ENCODE measurements at regions not wholly inside any gene's neighbourhood (a gene's known extent, or its start where the extent isn't known, plus 50 kb on each side); places are given as distances from the start of the nearest gene placed in this dataset.
"Not testable (repeated sequence)": the region's sequence is repeated elsewhere in the genome, so short reads cannot be mapped to it uniquely, and the experiment has no call there.

GRCh38 chr7:73940701-73941238 is 79.8 kb downstream of the TMEM270 start:
- Histone ChIP-seq H3K9me3 (ENCODE audit: control insufficient read depth, insufficient read depth, low read length) (no peaks in the 10 kb centered on the region), H3K9ac (ENCODE audit: low read depth, low read length) (no peak overlapping the region), H3K4me3 (ENCODE audit: low read depth, low read length) (no peak overlapping the region), H3K36me3 (ENCODE audit: control insufficient read depth, insufficient read depth, low read length) (no peaks in the 10 kb centered on the region), H3K27me3 (ENCODE audit: control insufficient read depth, insufficient read depth, low read length) (no peaks in the 10 kb centered on the region), H3K4me1 (ENCODE audit: control insufficient read depth, insufficient read depth, low read length) (peaks cover 4% of the 10 kb centered on the region)

GRCh38 chr7:73941836-73942551 is 81.0 kb downstream of the TMEM270 start:
- no peaks in the 10 kb centered on the region for H3K9me3 ChIP-seq (ENCODE audit: control insufficient read depth, insufficient read depth, low read length)
- H3K36me3 ChIP-seq (ENCODE audit: control insufficient read depth, insufficient read depth, low read length): no peaks in the 10 kb centered on the region
- H3K4me1 ChIP-seq (ENCODE audit: control insufficient read depth, insufficient read depth, low read length): peaks cover 4% of the 10 kb centered on the region
- no peak overlapping the region for H3K4me3 ChIP-seq (ENCODE audit: low read depth, low read length)
- no peaks in the 10 kb centered on the region for H3K27me3 ChIP-seq (ENCODE audit: control insufficient read depth, insufficient read depth, low read length)
- no peak overlapping the region for H3K9ac ChIP-seq (ENCODE audit: low read depth, low read length)

- H3K27me3 ChIP-seq (ENCODE audit: control insufficient read depth, insufficient read depth, low read length): no peaks in the 10 kb centered on the region
- no peaks in the 10 kb centered on the region for H3K9me3 ChIP-seq (ENCODE audit: control insufficient read depth, insufficient read depth, low read length)
- no peak overlapping the region for H3K4me3 ChIP-seq (ENCODE audit: low read depth, low read length)
- peaks cover 4% of the 10 kb centered on the region for H3K4me1 ChIP-seq (ENCODE audit: control insufficient read depth, insufficient read depth, low read length)
- H3K9ac ChIP-seq (ENCODE audit: low read depth, low read length): no peak overlapping the region
- H3K36me3 ChIP-seq (ENCODE audit: control insufficient read depth, insufficient read depth, low read length): no peaks in the 10 kb centered on the region
Measured at GRCh38 chr7:73945022-73945421, 83.0 kb upstream of the ELN start.

DNA sequence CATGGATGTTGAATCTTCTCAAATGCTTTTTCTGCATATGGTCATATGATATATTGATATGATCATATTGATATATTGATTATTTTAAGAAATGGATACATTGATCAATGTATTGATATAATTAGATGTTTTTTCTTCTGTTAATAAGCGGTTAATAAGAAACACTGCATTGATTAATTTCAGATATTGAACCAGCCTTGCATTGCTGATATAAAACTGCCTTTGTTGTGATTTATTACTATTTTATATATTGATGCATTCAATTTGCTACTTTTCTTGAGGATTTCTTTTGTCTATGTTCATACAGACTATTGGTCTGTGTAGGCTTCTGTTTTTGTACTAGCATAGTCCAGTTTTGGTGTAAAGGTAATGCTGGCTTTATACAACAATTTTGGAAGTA is 79.7 kb upstream of the ELN start:
- Histone ChIP-seq H3K27me3 (ENCODE audit: control insufficient read depth, insufficient read depth, low read length) (no peaks in the 10 kb centered on the region), H3K4me3 (ENCODE audit: low read depth, low read length) (no peak overlapping the region), H3K9ac (ENCODE audit: low read depth, low read length) (no peak overlapping the region), H3K4me1 (ENCODE audit: control insufficient read depth, insufficient read depth, low read length) (no peaks in the 10 kb centered on the region), H3K36me3 (ENCODE audit: control insufficient read depth, insufficient read depth, low read length) (no peaks in the 10 kb centered on the region), H3K9me3 (ENCODE audit: control insufficient read depth, insufficient read depth, low read length) (no peaks in the 10 kb centered on the region)

DNA sequence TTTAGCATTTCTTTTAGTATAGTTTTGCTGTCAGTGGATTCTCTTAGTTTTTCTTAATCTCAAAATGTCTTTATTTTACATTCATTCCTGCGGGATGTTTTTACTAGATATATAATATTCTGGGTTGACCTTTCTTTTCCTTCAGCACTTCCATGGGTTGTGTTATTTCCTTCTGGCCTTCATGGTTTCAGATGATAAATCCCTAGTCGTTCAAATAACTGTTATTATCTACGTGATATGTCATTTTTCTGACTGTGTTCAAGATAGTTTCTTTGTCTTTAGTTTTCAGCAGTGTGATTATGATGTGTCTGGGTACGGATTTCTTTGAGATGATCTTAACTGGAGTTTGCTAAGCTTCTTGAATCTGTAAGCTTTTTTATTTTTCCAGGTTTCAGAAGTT is 75.7 kb upstream of the ELN start:
- Histone ChIP-seq H3K9me3 (ENCODE audit: control insufficient read depth, insufficient read depth, low read length) (no peaks in the 10 kb centered on the region), H3K4me1 (ENCODE audit: control insufficient read depth, insufficient read depth, low read length) (no peaks in the 10 kb centered on the region), H3K9ac (ENCODE audit: low read depth, low read length) (no peak overlapping the region)

GRCh38 chr7:73954181-73954580 is 73.8 kb upstream of the ELN start:
- Histone ChIP-seq H3K9ac (ENCODE audit: low read depth, low read length) (no peak overlapping the region), H3K4me3 (ENCODE audit: low read depth, low read length) (no peak overlapping the region), H3K36me3 (ENCODE audit: control insufficient read depth, insufficient read depth, low read length) (no peaks in the 10 kb centered on the region), H3K9me3 (ENCODE audit: control insufficient read depth, insufficient read depth, low read length) (no peaks in the 10 kb centered on the region), H3K27me3 (ENCODE audit: control insufficient read depth, insufficient read depth, low read length) (no peaks in the 10 kb centered on the region), H3K4me1 (ENCODE audit: control insufficient read depth, insufficient read depth, low read length) (no peaks in the 10 kb centered on the region)

More for the DNA sequence above, 75.7 kb upstream of the ELN start:
- H3K4me3 ChIP-seq (ENCODE audit: low read depth, low read length): no peak overlapping the region
- H3K27me3 ChIP-seq (ENCODE audit: control insufficient read depth, insufficient read depth, low read length): no peaks in the 10 kb centered on the region
- no peaks in the 10 kb centered on the region for H3K36me3 ChIP-seq (ENCODE audit: control insufficient read depth, insufficient read depth, low read length)

GRCh38 chr7:73954861-73955260 is 73.1 kb upstream of the ELN start:
- H3K27me3 ChIP-seq (ENCODE audit: control insufficient read depth, insufficient read depth, low read length): no peaks in the 10 kb centered on the region
- no peak overlapping the region for H3K4me3 ChIP-seq (ENCODE audit: low read depth, low read length)
- no peaks in the 10 kb centered on the region for H3K9me3 ChIP-seq (ENCODE audit: control insufficient read depth, insufficient read depth, low read length)
- H3K9ac ChIP-seq (ENCODE audit: low read depth, low read length): no peak overlapping the region
- no peaks in the 10 kb centered on the region for H3K4me1 ChIP-seq (ENCODE audit: control insufficient read depth, insufficient read depth, low read length)
- no peaks in the 10 kb centered on the region for H3K36me3 ChIP-seq (ENCODE audit: control insufficient read depth, insufficient read depth, low read length)

- no peak overlapping the region for H3K4me3 ChIP-seq (ENCODE audit: low read depth, low read length)
- no peaks in the 10 kb centered on the region for H3K27me3 ChIP-seq (ENCODE audit: control insufficient read depth, insufficient read depth, low read length)
- H3K9me3 ChIP-seq (ENCODE audit: control insufficient read depth, insufficient read depth, low read length): no peaks in the 10 kb centered on the region
- H3K4me1 ChIP-seq (ENCODE audit: control insufficient read depth, insufficient read depth, low read length): no peaks in the 10 kb centered on the region
- H3K9ac ChIP-seq (ENCODE audit: low read depth, low read length): no peak overlapping the region
- no peaks in the 10 kb centered on the region for H3K36me3 ChIP-seq (ENCODE audit: control insufficient read depth, insufficient read depth, low read length)
Measured at GRCh38 chr7:73960548-73960947, 67.4 kb upstream of the ELN start.

GRCh38 chr7:73961991-73962390 is 66.0 kb upstream of the ELN start:
- not testable (repeated sequence) for H3K4me3 ChIP-seq (ENCODE audit: low read depth, low read length); H3K9me3 ChIP-seq (ENCODE audit: control insufficient read depth, insufficient read depth, low read length); H3K4me1 ChIP-seq (ENCODE audit: control insufficient read depth, insufficient read depth, low read length); H3K27me3 ChIP-seq (ENCODE audit: control insufficient read depth, insufficient read depth, low read length); H3K9ac ChIP-seq (ENCODE audit: low read depth, low read length); H3K36me3 ChIP-seq (ENCODE audit: control insufficient read depth, insufficient read depth, low read length)

GRCh38 chr7:73963252-73963822 is 64.6 kb upstream of the ELN start:
- no peaks in the 10 kb centered on the region for H3K36me3 ChIP-seq (ENCODE audit: control insufficient read depth, insufficient read depth, low read length)
- no peak overlapping the region for H3K4me3 ChIP-seq (ENCODE audit: low read depth, low read length)
- H3K27me3 ChIP-seq (ENCODE audit: control insufficient read depth, insufficient read depth, low read length): no peaks in the 10 kb centered on the region
- H3K9ac ChIP-seq (ENCODE audit: low read depth, low read length): no peak overlapping the region
- H3K9me3 ChIP-seq (ENCODE audit: control insufficient read depth, insufficient read depth, low read length): no peaks in the 10 kb centered on the region
- H3K4me1 ChIP-seq (ENCODE audit: control insufficient read depth, insufficient read depth, low read length): no peaks in the 10 kb centered on the region

DNA sequence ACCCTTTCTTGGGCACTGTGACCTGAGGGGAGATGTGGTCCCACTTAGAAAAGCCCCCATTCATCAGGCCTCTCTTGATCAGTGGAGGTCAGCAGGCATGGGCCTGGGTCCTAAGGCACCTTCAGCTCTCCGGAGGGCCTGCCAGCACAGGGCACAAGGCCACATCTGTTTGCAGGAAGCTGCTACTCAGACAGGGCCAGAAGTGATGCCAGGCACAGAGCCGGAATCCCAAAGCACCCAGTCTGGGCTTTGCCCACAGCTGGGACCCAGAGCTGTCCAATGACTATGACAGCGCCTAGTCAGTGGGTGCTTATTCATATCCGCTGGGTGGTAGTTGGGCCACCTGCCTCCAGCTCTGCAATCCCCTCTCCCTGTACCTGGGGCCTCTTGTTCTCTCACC is 63.2 kb upstream of the ELN start:
- H3K9me3 ChIP-seq (ENCODE audit: control insufficient read depth, insufficient read depth, low read length): no peaks in the 10 kb centered on the region
- no peaks in the 10 kb centered on the region for H3K4me1 ChIP-seq (ENCODE audit: control insufficient read depth, insufficient read depth, low read length)
- no peak overlapping the region for H3K9ac ChIP-seq (ENCODE audit: low read depth, low read length)
- H3K36me3 ChIP-seq (ENCODE audit: control insufficient read depth, insufficient read depth, low read length): no peaks in the 10 kb centered on the region
- H3K4me3 ChIP-seq (ENCODE audit: low read depth, low read length): no peak overlapping the region
- H3K27me3 ChIP-seq (ENCODE audit: control insufficient read depth, insufficient read depth, low read length): no peaks in the 10 kb centered on the region
